Nephron (organoid): ENCODE measurements at regions not wholly inside any gene's neighbourhood (a gene's known extent, or its start where the extent isn't known, plus 50 kb on each side); places are given as distances from the start of the nearest gene placed in this dataset.
"Not testable (repeated sequence)": the region's sequence is repeated elsewhere in the genome, so short reads cannot be mapped to it uniquely, and the experiment has no call there.

ENCODE experiments used
- H3K27ac Mint-ChIP-seq, 3 experiments: 2 replicates each; pipeline ENCODE4 v1.8.0; 2020; ENCODE audit warnings: mixed read lengths in 3 of 3, mild to moderate bottlenecking in 2 of 3, moderate library complexity in 1 of 3
- H3K27me3 Mint-ChIP-seq: 2 replicates; pipeline ENCODE4 v1.8.0; 2021; ENCODE audit warnings: low read depth, mild to moderate bottlenecking, moderate library complexity, mixed read lengths
- H3K36me3 Mint-ChIP-seq: 2 replicates; pipeline ENCODE4 v1.8.0; 2020; ENCODE audit warnings: low read depth, mixed read lengths
- H3K4me1 Mint-ChIP-seq: 2 replicates; pipeline ENCODE4 v1.8.0; 2020; ENCODE audit warnings: mixed read lengths
- H3K4me3 Mint-ChIP-seq, 3 experiments: 2 replicates each; pipeline ENCODE4 v1.8.0; 2020; ENCODE audit warnings: mild to moderate bottlenecking in 3 of 3, mixed read lengths in 3 of 3, moderate library complexity in 2 of 3
- H3K9me3 Mint-ChIP-seq: 2 replicates; pipeline ENCODE4 v1.8.0; 2020; ENCODE audit warnings: mixed read lengths
- TF ChIP-seq, protein P1 (sequence below), 3 experiments: fragments of 200-600 bp; sonication (generic); IDR thresholded peaks; one replicate each; pipeline ENCODE4 v1.5.0; 2021; ENCODE audit warnings: antibody characterized with exemption in 3 of 3; ENCODE audit not compliant: unreplicated experiment in 3 of 3

DNA sequence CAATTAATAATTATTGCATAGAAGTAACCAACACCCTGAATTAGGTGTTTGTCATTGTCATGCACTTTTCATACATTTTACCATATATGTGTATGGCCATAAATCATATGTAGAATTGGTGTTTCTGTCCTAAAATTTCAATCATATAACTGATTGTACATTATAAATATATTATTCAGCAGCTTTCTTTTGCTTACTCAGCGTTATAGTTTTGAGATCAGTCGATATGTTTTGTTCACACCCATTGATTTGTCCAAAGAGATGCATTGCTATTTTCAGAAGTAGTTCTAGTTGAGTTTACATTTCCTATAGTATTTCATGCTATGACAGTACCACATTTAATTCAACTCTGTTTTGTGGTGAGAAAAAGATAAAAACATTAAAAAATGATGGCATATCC, 50.5 kb upstream of the PARP4 start:
- Mint-ChIP-seq H3K27me3 (no peaks in the 10 kb centered on the region), H3K4me1 (peaks cover 7% of the 10 kb centered on the region)
- TF ChIP-seq, protein P1, sequence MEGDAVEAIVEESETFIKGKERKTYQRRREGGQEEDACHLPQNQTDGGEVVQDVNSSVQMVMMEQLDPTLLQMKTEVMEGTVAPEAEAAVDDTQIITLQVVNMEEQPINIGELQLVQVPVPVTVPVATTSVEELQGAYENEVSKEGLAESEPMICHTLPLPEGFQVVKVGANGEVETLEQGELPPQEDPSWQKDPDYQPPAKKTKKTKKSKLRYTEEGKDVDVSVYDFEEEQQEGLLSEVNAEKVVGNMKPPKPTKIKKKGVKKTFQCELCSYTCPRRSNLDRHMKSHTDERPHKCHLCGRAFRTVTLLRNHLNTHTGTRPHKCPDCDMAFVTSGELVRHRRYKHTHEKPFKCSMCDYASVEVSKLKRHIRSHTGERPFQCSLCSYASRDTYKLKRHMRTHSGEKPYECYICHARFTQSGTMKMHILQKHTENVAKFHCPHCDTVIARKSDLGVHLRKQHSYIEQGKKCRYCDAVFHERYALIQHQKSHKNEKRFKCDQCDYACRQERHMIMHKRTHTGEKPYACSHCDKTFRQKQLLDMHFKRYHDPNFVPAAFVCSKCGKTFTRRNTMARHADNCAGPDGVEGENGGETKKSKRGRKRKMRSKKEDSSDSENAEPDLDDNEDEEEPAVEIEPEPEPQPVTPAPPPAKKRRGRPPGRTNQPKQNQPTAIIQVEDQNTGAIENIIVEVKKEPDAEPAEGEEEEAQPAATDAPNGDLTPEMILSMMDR (IDR thresholded peaks at IDR 0.05; ENCODE audit: unreplicated experiment in 3 of 3): no peak

DNA sequence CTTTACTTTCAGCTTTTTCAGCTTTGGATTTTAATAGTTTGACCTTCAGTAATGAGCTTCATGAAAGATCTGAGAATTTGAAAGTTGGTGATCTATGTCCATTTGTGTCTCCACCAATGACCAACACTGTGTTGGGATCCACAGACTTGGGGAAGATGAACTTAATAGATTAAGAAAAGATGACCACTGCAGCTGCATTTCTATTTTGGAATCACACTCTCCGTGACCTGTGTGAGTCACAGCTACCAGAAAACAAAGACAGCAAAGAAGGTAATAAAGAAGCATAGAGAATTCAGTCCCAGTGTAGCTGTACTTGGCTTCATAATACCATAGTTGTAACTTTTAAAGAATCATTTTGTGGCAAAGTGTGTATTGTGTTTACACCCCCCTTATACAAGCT, 51.4 kb upstream of the PARP4 start:
- H3K27me3 Mint-ChIP-seq, H3K4me1 Mint-ChIP-seq, H3K36me3 Mint-ChIP-seq, H3K9me3 Mint-ChIP-seq, H3K4me3 Mint-ChIP-seq: not testable (repeated sequence)
- H3K27ac Mint-ChIP-seq: peak overlapping the region in 1 of 3 experiments; percentile 2

More for the DNA sequence above, 50.5 kb upstream of the PARP4 start:
- Mint-ChIP-seq H3K27ac (no peak overlapping the region), H3K9me3 (no peaks in the 10 kb centered on the region), H3K4me3 (no peak overlapping the region), H3K36me3 (no peaks in the 10 kb centered on the region)

DNA sequence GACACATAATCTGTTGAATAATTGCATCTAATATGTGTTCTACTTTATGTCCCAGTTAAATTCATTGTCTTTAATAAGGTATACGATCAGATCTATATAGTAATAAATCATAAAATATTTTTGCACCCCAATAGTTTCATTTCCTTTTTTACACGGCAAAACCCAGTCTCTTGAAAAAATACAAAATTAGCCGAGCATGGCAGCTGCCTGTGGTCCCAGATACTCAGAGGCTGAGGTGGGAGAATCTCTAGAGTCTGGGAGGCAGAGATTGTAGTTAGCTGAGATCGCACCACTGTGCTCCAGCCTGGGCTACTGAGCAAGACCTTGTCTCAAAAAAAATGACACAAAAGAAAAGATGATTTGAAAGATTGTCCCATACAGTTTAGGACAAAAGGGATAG, 52.3 kb upstream of the PARP4 start:
- no peaks in the 10 kb centered on the region for H3K36me3 Mint-ChIP-seq
- no peak overlapping the region for H3K4me3 Mint-ChIP-seq
- H3K4me1 Mint-ChIP-seq: peaks cover 7% of the 10 kb centered on the region
- H3K9me3 Mint-ChIP-seq: no peaks in the 10 kb centered on the region
- no peaks in the 10 kb centered on the region for H3K27me3 Mint-ChIP-seq
- no peak overlapping the region for H3K27ac Mint-ChIP-seq
- TF ChIP-seq, protein P1 (IDR thresholded peaks at IDR 0.05; ENCODE audit: unreplicated experiment in 3 of 3): no peak

DNA sequence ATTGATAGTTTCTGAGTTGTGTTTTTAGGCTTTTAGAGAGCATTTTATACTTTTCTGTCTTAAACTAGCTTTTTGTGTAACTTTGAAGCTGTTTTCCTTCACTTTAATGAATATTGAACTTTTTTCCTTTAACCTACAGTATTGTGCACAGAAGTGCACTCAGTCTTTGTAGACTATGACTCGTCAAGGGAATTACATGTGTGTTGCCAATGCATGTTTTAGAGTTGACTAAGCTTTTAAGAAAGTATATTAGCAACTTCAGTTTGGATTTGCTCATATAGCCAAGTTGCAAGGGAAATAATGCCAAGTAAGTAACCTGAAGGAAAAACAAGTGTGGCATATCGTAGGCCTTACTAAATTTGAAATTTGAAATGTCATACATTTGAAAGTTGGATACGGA, 55.0 kb upstream of the PARP4 start:
- H3K9me3 Mint-ChIP-seq, H3K27ac Mint-ChIP-seq, H3K36me3 Mint-ChIP-seq, H3K4me3 Mint-ChIP-seq, H3K27me3 Mint-ChIP-seq, H3K4me1 Mint-ChIP-seq: not testable (repeated sequence)

DNA sequence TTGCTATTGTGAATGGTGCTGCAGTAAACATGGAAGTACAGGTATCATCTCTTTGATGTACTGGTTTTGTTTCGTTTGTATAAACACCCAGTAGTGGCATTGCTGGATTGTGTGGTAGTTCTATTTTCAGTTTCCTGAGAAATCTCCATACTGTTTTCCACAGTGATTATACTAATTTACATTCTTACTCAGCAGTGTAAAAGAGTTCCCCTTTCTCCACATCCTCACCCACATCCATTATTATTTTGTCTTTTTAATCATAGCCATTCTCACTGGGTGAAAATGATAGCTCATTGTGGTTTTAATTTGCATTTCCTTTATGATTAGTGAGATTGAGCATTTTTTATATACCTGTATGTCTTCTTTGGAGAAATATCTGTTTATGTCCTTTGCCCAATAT, 62.3 kb upstream of the PARP4 start:
- TF ChIP-seq, protein P1 (IDR thresholded peaks at IDR 0.05; ENCODE audit: unreplicated experiment in 3 of 3): no peak
- Mint-ChIP-seq H3K4me3 (no peak overlapping the region), H3K9me3 (peaks cover 15% of the 10 kb centered on the region), H3K27ac (no peak overlapping the region), H3K4me1 (no peaks in the 10 kb centered on the region), H3K36me3 (no peaks in the 10 kb centered on the region), H3K27me3 (no peaks in the 10 kb centered on the region)

DNA sequence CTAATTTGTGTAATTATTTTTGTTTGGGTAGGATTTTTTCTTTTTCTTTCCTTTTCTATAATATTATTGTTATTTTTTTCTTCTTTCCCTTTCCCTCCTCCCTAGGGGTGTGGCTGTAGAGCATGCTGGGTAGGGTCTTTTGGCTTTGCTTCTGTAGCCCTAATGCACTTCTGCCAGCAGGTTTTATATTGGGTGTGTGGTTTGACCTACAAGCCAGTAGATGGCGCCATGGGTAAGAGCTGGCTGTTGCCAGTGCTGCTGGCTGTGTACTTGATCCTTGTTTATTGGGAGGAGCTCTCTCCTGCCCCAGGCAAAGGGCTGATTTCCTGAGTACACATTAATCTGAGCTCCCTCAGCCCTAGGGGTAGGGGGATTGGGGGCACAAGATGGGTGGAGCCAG, 67.7 kb upstream of the PARP4 start:
- H3K4me1 Mint-ChIP-seq, H3K36me3 Mint-ChIP-seq, H3K27me3 Mint-ChIP-seq: not testable (repeated sequence)
- Mint-ChIP-seq H3K27ac (peak overlapping the region in 1 of 3 experiments; percentile 40), H3K9me3 (peaks cover 15% of the 10 kb centered on the region), H3K4me3 (peak overlapping the region; percentile 7 to 81 (median 78))
- TF ChIP-seq, protein P1 (IDR thresholded peaks at IDR 0.05; ENCODE audit: unreplicated experiment in 3 of 3): peak; percentile 45 to 55 (median 50)

DNA sequence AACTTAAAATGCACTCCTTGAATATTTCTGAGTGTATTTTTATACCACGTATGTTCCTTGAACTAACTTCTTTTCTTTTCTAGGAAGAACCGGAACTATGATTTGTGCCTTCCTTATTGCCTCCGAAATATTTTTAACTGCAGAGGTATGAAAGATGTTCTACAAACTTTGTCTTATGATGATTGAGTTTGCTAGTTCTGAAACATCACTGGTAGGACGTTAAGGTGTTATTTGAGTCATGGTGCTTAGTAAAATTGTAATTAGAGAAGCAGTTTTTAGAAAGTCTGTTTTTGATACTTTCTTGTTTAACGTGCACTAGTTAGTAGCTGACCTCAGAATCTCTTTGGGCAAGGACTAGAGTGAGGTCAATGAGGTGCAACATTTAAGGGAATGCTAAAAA, 69.0 kb upstream of the PARP4 start:
- H3K4me1 Mint-ChIP-seq, H3K36me3 Mint-ChIP-seq, H3K27ac Mint-ChIP-seq, H3K4me3 Mint-ChIP-seq, H3K27me3 Mint-ChIP-seq, H3K9me3 Mint-ChIP-seq: not testable (repeated sequence)

DNA sequence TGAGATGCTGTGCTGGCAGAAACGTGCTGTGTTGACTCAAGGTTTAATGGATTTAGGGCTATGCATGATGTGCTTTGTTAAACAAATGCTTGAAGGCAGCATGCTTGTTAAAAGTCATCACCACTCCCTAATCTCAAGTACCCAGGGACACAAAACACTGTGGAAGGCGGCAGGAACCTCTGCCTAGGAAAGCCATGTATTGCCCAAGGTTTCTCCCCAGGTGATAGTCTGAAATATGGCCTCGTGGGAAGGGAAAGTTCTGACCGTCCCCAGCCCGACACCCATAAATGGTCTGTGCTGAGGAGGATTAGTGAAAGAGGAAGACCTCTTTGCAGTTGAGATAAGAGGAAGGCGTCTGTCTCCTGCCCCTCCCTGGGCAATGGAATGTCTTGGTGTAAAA, 79.1 kb upstream of the PARP4 start:
- H3K36me3 Mint-ChIP-seq, H3K4me3 Mint-ChIP-seq, H3K27me3 Mint-ChIP-seq, H3K9me3 Mint-ChIP-seq: not testable (repeated sequence)
- H3K4me1 Mint-ChIP-seq: peaks cover 15% of the 10 kb centered on the region
- peak overlapping the region in 2 of 3 experiments; percentile 43 to 68 for H3K27ac Mint-ChIP-seq

DNA sequence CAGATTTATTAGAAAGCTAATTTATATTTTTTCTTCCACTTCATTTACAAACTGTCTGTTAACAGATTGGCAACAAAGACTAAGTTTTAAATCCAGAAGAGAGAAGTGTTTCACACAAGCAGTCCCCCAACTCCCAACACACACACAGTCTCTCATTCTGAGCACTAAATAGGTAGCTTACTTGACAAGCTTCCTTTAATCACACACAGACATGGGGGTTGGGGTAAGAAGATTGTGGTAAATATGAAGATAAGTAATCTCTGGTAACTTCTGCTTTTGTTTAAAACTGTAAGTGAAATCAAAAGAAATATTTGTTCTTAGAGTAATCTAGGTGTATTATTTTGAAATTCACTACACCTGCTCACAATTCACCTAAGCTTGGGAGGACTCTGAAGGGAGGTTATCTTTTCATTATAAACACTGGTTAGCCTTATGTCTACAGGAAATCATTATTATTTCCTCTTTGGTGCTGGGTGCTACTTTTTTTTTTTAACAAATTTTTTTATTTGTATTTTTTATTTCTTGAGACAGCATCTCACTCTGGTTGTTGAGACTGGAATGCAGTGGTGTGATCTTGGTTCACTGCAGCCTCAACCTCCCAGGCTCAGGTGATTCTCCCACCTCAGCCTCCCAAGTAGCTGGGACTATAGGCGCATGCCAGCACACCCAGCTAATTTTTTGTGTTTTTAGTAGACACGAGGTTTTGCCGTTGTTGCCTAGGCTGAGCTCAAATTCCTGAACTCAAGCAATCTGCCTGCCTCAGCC, 82.1 kb upstream of the ATP12A start:
- not testable (repeated sequence) for H3K9me3 Mint-ChIP-seq, H3K4me1 Mint-ChIP-seq, H3K27ac Mint-ChIP-seq, H3K4me3 Mint-ChIP-seq, H3K36me3 Mint-ChIP-seq, H3K27me3 Mint-ChIP-seq

DNA sequence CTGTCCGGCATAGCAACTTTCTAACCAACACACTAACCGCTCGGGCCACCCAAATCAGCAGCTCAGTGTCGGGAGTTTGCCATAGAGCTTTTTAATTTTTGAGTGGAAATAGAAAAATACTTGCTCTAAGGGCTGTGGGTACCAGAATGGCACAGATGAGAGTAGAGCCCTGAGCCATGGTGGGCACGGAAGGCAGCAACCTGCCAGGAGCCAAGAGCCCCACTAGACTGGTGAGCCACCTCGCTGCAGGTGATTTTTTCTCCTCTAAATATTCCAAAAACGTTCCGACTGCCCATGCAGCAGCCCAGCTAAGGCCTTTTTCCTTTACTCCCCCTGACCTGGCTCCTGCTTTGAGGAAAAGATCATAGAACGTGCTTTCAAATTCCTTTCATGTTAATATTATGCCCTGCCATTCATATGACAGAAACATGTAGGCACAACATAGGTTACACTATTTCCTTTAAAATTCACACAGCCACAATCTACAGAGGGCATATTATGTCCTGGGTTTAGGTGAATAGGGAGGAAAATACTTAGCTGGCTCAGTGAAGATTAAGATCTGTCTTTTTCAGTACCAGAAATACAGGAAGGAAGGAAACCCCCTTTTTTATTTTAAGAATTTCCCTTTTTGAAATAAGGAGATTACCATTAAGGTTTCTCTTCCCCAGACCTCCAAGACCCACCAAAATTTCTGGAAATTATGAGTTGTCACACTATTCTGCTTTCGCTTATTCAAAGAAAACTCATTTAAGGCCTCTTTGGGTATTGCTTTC, 81.0 kb upstream of the ATP12A start:
- H3K36me3 Mint-ChIP-seq: not testable (repeated sequence)

More for the DNA sequence above, 81.0 kb upstream of the ATP12A start:
- not testable (repeated sequence) for H3K4me1 Mint-ChIP-seq, H3K4me3 Mint-ChIP-seq, H3K27me3 Mint-ChIP-seq, H3K27ac Mint-ChIP-seq
- peaks cover 13% of the 10 kb centered on the region for H3K9me3 Mint-ChIP-seq
